Lung (tissue), 11 donors: ENCODE measurements at regions not wholly inside any gene's neighbourhood (a gene's known extent, or its start where the extent isn't known, plus 50 kb on each side); places are given as distances from the start of the nearest gene placed in this dataset.
A peak's percentile ranks its signal among the peaks of the same experiment; 100 is the strongest.

Source experiments
- ATAC-seq: fragments of 200-7000 bp; cut with Tn5 transposase; one replicate; pipeline ENCODE4 v1.9.1; 2020; ENCODE audit warnings: moderate number of reproducible peaks; ENCODE audit not compliant: insufficient read depth, low FRiP score
- DNase-seq, 3 donors: peaks; one replicate each; pipeline ENCODE4 v3.0.0-alpha.2; 2013 to 2017
- H3K27ac ChIP-seq, 2 donors: one replicate each; pipeline ENCODE4 v1.5.1; 2013; ENCODE audit warnings: mild to moderate bottlenecking in 2 of 2, moderate library complexity in 2 of 2, control low read depth in 1 of 2, inconsistent platforms in 1 of 2, low read depth in 1 of 2, low read length in 1 of 2
- H3K27me3 ChIP-seq, 3 donors: one replicate each; pipeline ENCODE4 v1.5.1; 2013; ENCODE audit warnings: low read length in 2 of 3; ENCODE audit not compliant: control insufficient read depth in 3 of 3, insufficient read depth in 3 of 3
- H3K36me3 ChIP-seq, 4 donors: one replicate each; pipeline ENCODE4 v1.5.1; 2013; ENCODE audit warnings: low read length in 4 of 4, mild to moderate bottlenecking in 1 of 4, moderate library complexity in 1 of 4; ENCODE audit not compliant: control insufficient read depth in 4 of 4, insufficient read depth in 4 of 4
- H3K4me1 ChIP-seq, 5 donors: one replicate each; pipeline ENCODE4 v1.5.1; 2013; ENCODE audit warnings: low read length in 5 of 5, mild to moderate bottlenecking in 2 of 5, moderate library complexity in 1 of 5; ENCODE audit not compliant: control insufficient read depth in 5 of 5, insufficient read depth in 5 of 5
- H3K4me3 ChIP-seq: one replicate; pipeline ENCODE4 v1.5.1; 2013; ENCODE audit warnings: mild to moderate bottlenecking, control low read depth, moderate library complexity
- H3K9ac ChIP-seq, 2 donors: one replicate each; pipeline ENCODE4 v1.5.1; 2013; ENCODE audit warnings: low read length in 2 of 2, control low read depth in 1 of 2; ENCODE audit not compliant: insufficient read depth in 1 of 2
- H3K9me3 ChIP-seq, 4 donors: one replicate each; pipeline ENCODE4 v1.5.1; 2013; ENCODE audit warnings: low read length in 3 of 4, mild to moderate bottlenecking in 1 of 4, moderate library complexity in 1 of 4; ENCODE audit not compliant: control insufficient read depth in 4 of 4, insufficient read depth in 3 of 4
- CTCF ChIP-seq: IDR thresholded peaks from 2 replicates; pipeline ENCODE4 v1.5.1; 2012; ENCODE audit warnings: mild to moderate bottlenecking; ENCODE audit errors: control extremely low read depth, extremely low read depth
- WGBS, 2 donors: extraction: QIAGEN DNeasy Blood & Tissue Kit; methylation state at CpG; one replicate each; pipeline ENCODE4 v1.1.7; 2013; 5-methylcytosine and 5-hydroxymethylcytosine counted together
- donor health status: control.
- donor health status: control.
- donor health status: Bipolar disorder and iron deficiency.
- donor health status: healthy.
- donor health status: DM: yes; HTN: yes; CAD: no.

- Histone ChIP-seq H3K4me1 (no peaks in the 10 kb centered on the region), H3K27ac (no peak overlapping the region), H3K36me3 (no peaks in the 10 kb centered on the region), H3K4me3 (no peak overlapping the region), H3K9me3 (no peaks in the 10 kb centered on the region), H3K27me3 (no peaks in the 10 kb centered on the region), H3K9ac (no peak overlapping the region)
- 60 to 68% methylated on average over 4 of the region's 4 CpGs for WGBS, 2 donors
- TF ChIP-seq CTCF = no peak
- no peak for DNase-seq
- no peak for ATAC-seq
These were observed 68.5 kb downstream of the CDC14C start for GRCh38 chr7:48992816-48993215.

- H3K4me3 ChIP-seq = no peak overlapping the region
- H3K4me1 ChIP-seq = no peaks in the 10 kb centered on the region
- H3K36me3 ChIP-seq = no peaks in the 10 kb centered on the region
- WGBS, 2 donors = 2 to 5% methylated on average over 1 of the region's 1 CpG
- TF ChIP-seq CTCF = no peak
- H3K9me3 ChIP-seq = no peaks in the 10 kb centered on the region
- H3K9ac ChIP-seq = no peak overlapping the region
- ATAC-seq = peak; percentile 47
- no peaks in the 10 kb centered on the region for H3K27me3 ChIP-seq
- DNase-seq = peak in 2 of 3 donors; percentile 3 to 16
- no peak overlapping the region for H3K27ac ChIP-seq
These were observed 77.3 kb downstream of the CDC14C start for GRCh38 chr7:49001610-49002033.

GRCh38 chr7:49010717-49011116 lies 86.4 kb downstream of the CDC14C start:
- peaks cover 0 to 3% (median 0%) of the 10 kb centered on the region in 4 donors for H3K9me3 ChIP-seq
- TF ChIP-seq CTCF = no peak
- DNase-seq (no peak), ATAC-seq (no peak)
- H3K27ac ChIP-seq = no peak overlapping the region
- no peaks in the 10 kb centered on the region for H3K27me3 ChIP-seq
- no peak overlapping the region for H3K9ac ChIP-seq
- 67 to 70% methylated on average over 2 of the region's 2 CpGs for WGBS, 2 donors
- H3K4me1 ChIP-seq = no peaks in the 10 kb centered on the region
- H3K36me3 ChIP-seq = no peaks in the 10 kb centered on the region
- no peak overlapping the region for H3K4me3 ChIP-seq

GRCh38 chr7:49014870-49015269 lies 90.5 kb downstream of the CDC14C start:
- ATAC-seq = no peak
- H3K27me3 ChIP-seq = no peaks in the 10 kb centered on the region
- H3K4me1 ChIP-seq = no peaks in the 10 kb centered on the region
- DNase-seq = no peak
- H3K27ac ChIP-seq = no peak overlapping the region
- no peak overlapping the region for H3K9ac ChIP-seq
- WGBS, 2 donors = 77 to 89% methylated on average over 4 of the region's 4 CpGs
- H3K9me3 ChIP-seq = no peaks in the 10 kb centered on the region
- no peaks in the 10 kb centered on the region for H3K36me3 ChIP-seq
- TF ChIP-seq CTCF = no peak
- no peak overlapping the region for H3K4me3 ChIP-seq
